Hepatocyte (in vitro differentiated cells): ENCODE measurements at regions not wholly inside any gene's neighbourhood (a gene's known extent, or its start where the extent isn't known, plus 50 kb on each side); places are given as distances from the start of the nearest gene placed in this dataset.

Experiments
- CTCF ChIP-seq: fragments of 200-600 bp; sonication (generic); IDR thresholded peaks from 2 replicates; pipeline ENCODE4 v1.5.1; 2016; ENCODE audit warnings: antibody characterized with exemption, mild to moderate bottlenecking; ENCODE audit not compliant: poor library complexity
- EZH2 ChIP-seq: fragments of 200-600 bp; sonication (generic); IDR thresholded peaks from 2 replicates; pipeline ENCODE4 v1.6.1; 2016; ENCODE audit warnings: antibody characterized with exemption, mild to moderate bottlenecking, borderline replicate concordance

- TF ChIP-seq EZH2 (no peak), CTCF (no peak)
Measured at GRCh38 chr6:81881660-81882059, 129.2 kb upstream of the TENT5A start.
